ENCODE measurements at regions not wholly inside any gene's neighbourhood (a gene's known extent, or its start where the extent isn't known, plus 50 kb on each side); places are given as distances from the start of the nearest gene placed in this dataset.

- no peak for DNase-seq (ENCODE audit: low spot score)
These were observed 1396.2 kb upstream of the PIK3C3 start for GRCh38 chr18:40558706-40559392.

DNA sequence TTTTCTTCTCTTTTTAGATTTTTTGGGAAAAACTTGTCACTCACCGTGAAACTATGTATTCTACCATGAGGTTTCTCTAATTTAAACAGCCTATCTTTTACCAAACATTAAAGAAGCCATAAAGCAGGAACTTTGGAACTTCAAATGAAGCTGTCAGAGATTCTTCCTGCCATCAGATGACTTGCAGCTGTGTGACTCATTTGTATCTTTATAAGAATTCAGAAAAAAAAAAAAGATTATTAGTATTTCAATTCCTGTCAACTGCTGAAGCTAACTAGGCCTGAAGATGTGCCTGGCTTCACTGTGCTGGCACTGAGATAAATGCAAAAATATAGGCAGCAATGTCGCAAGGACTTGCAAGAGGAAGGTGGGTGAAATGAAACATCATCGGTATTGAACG, 1399.1 kb upstream of the PIK3C3 start:
- no peak for DNase-seq (ENCODE audit: low spot score)

- DNase-seq (ENCODE audit: low spot score): no peak
These were observed 1402.0 kb upstream of the PIK3C3 start for GRCh38 chr18:40553029-40553428.

DNA sequence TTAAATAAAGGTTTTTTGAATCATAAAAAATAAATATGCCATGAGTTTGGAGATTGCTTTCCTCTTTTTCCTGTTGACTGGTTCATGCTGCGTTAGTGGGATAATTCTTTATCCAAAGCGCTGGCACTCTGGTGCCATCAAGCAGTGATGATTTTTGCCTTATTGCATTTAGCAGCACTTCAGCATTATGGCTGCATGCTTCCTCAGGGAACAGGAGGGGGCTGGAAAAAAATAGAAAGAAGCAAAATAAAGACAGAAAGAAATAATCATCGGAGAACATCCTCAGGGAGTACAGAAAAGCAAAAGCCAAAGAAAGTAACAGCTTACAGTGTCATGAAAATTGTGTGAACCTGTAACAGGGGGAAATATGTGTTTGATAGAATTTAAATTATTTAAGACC, 1408.2 kb upstream of the PIK3C3 start:
- no peak for DNase-seq (ENCODE audit: low spot score)

DNA sequence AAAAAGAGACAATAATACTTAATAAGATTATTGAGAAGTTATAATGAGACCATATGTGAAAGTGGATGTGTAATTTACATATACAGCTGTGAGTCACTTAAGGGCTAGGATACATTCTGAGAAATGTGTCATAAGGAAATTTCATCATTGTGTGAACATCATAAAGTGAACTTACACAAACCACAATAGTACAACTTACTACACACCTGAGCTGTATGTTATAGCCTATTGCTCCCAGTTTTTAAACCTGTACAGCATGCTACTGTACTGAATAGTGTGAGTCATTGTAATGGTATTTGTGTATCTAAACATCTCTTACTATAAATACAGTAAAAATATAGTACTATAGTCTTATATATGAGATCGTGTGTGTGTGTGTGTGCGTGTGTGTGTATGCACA, 1420.3 kb upstream of the PIK3C3 start:
- no peak for DNase-seq (ENCODE audit: low spot score)

- no peak for DNase-seq (ENCODE audit: low spot score)
These were observed 1423.0 kb upstream of the PIK3C3 start for GRCh38 chr18:40532046-40532445.

- no peak for DNase-seq (ENCODE audit: low spot score)
These were observed 1424.0 kb upstream of the PIK3C3 start for GRCh38 chr18:40531051-40531450.

- no peak for DNase-seq (ENCODE audit: low spot score)
These were observed 1425.6 kb upstream of the PIK3C3 start for GRCh38 chr18:40529478-40529877.

DNA sequence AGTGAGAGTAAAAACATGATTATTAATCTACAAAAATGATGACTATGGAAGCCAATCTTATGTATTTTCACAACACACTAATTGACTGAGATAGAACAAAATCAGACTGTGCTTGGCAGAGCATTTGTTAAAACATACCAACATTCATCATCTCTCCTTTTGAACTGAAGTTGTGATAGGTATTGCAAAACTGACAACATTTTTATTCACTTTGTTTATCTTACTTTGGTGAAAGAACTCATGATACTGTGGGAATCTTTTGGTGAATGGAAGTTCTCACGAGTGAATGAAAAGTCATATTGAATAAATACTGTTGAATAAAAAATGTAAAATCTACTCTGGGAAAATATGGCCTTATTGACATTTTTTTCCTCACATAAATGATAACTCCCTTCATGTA, 1430.2 kb upstream of the PIK3C3 start:
- no peak for DNase-seq (ENCODE audit: low spot score)

DNA sequence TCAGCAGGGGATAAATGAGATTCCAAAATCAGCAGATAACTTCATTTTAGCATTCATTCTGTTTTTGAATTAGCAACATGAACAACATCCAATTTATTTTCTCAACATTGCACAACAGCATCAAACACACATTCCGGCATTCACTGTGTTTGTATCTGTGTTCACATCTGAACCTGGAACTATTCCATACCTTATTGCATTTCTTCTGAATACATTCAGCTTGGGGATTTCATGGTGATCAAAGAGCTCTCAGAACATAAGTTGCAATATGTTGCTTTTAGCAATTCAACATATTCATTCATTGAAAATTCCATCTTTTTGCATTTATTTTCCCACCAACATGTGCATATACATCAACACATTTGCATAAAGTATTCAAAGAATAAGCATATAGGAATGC, 1431.7 kb upstream of the PIK3C3 start:
- no peak for DNase-seq (ENCODE audit: low spot score)

- DNase-seq (ENCODE audit: low spot score): no peak
These were observed 1454.0 kb upstream of the PIK3C3 start for GRCh38 chr18:40501026-40501425.

GRCh38 chr18:40494603-40495002, 1460.4 kb upstream of the PIK3C3 start:
- DNase-seq (ENCODE audit: low spot score): no peak

GRCh38 chr18:40493316-40493715, 1461.7 kb upstream of the PIK3C3 start:
- no peak for DNase-seq (ENCODE audit: low spot score)

DNA sequence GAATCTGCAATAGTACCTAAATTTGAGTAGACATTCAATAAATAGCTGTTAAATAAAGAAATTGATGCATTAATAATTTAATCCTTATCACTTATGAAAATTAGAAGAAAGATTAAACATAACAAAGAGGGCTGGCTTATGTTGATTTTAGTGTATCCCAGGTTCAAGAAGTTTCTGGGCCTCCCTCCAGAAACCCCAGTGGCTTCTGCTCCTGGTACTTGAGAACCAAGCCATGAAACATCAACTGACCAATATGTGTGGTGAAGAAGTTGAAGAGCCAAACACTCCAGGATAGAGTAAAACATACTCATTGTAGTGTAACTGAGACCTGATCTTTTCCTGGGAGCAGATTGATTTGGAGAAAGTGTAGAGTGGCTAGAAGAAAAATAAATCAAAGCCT, 1465.7 kb upstream of the PIK3C3 start:
- no peak for DNase-seq (ENCODE audit: low spot score)

- DNase-seq (ENCODE audit: low spot score): no peak
These were observed 1469.7 kb upstream of the PIK3C3 start for GRCh38 chr18:40485318-40485717.

GRCh38 chr18:40473221-40474029, 1481.6 kb upstream of the PIK3C3 start:
- DNase-seq (ENCODE audit: low spot score): no peak

- DNase-seq (ENCODE audit: low spot score): no peak
These were observed 1484.3 kb upstream of the PIK3C3 start for GRCh38 chr18:40470723-40471122.

GRCh38 chr18:40469851-40470250, 1485.2 kb upstream of the PIK3C3 start:
- DNase-seq (ENCODE audit: low spot score): no peak

DNA sequence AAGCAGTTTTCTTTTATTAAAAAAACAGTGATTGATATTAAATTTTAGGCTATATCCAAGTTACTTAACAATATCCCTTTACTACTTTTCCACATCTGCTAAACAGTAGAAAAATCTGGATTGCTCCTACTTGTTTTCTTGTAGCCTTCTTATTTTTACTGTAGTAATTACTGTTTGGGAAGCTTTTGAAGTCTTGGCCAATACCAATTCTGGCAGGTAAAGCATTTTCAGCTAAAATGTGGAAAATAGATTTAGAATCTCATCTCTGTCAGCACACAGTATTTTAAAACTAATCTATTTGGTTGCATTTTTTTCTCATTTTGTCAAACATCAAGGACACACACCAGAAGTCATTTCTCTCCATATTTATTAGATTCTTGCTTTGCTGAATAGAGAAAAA, 1485.7 kb upstream of the PIK3C3 start:
- DNase-seq (ENCODE audit: low spot score): no peak

GRCh38 chr18:40464032-40464431, 1491.0 kb upstream of the PIK3C3 start:
- no peak for DNase-seq (ENCODE audit: low spot score)

- no peak for DNase-seq (ENCODE audit: low spot score)
These were observed 1501.1 kb upstream of the PIK3C3 start for GRCh38 chr18:40453903-40454302.

DNA sequence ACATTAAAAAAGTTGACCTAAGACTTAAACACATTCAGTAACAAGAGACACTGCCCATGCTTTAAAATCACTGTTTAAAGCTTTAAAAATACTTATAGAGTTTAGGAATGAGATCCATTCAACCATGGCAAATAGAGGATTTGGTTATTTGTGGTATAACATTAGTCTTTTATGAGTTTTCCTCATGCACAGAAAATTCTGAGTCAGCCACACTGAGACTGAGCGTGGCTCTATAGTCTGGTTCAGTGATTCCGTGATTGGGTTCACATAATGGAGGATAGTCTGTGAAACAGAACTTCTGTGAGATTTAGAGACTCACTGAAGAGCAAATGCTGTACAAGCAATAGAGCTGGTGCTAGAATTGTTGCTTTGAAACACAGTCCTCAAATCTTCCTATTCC, 1502.4 kb upstream of the PIK3C3 start:
- no peak for DNase-seq (ENCODE audit: low spot score)

DNA sequence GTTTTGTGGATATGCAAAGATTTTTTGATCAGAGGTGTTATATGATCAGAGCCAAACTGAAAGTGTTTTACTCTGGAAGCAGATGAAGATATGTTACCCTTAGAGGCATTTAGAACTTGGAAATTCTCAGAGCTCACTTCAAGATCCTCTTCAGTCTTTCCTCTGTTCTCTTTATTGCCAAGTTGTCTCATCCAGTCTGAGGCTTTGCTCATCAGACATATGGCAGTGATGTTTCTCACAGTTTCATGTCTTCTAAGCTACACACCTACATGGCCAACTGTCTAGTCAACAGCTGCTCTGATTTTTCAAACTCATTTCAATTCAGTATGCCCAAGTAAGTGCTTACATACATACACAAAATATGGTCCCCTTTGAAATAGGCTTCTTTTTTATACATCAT, 1504.3 kb upstream of the PIK3C3 start:
- no peak for DNase-seq (ENCODE audit: low spot score)

GRCh38 chr18:40447820-40448219, 1507.2 kb upstream of the PIK3C3 start:
- DNase-seq (ENCODE audit: low spot score): no peak

Measured in HuH-7.5 (cell line).